ENCODE measurements at regions not wholly inside any gene's neighbourhood (a gene's known extent, or its start where the extent isn't known, plus 50 kb on each side); places are given as distances from the start of the nearest gene placed in this dataset.

- DNase-seq (ENCODE audit: low spot score): no peak
These were observed 454.3 kb downstream of the MATN1 start for GRCh38 chr1:30268923-30269666.

GRCh38 chr1:30267856-30268255 is 455.5 kb downstream of the MATN1 start:
- no peak for DNase-seq (ENCODE audit: low spot score)

GRCh38 chr1:30267046-30267445 is 456.3 kb downstream of the MATN1 start:
- no peak for DNase-seq (ENCODE audit: low spot score)

GRCh38 chr1:30265127-30266070 is 458.0 kb downstream of the MATN1 start:
- no peak for DNase-seq (ENCODE audit: low spot score)

GRCh38 chr1:30264672-30265025 is 458.7 kb downstream of the MATN1 start:
- DNase-seq (ENCODE audit: low spot score): no peak

GRCh38 chr1:30263888-30264671 is 459.3 kb downstream of the MATN1 start:
- DNase-seq (ENCODE audit: low spot score): no peak

- DNase-seq (ENCODE audit: low spot score): no peak
These were observed 460.0 kb downstream of the MATN1 start for GRCh38 chr1:30263405-30263804.

GRCh38 chr1:30262158-30262557 is 461.2 kb downstream of the MATN1 start:
- no peak for DNase-seq (ENCODE audit: low spot score)

GRCh38 chr1:30260318-30260717 is 463.1 kb downstream of the MATN1 start:
- DNase-seq (ENCODE audit: low spot score): no peak

GRCh38 chr1:30259631-30260030 is 463.8 kb downstream of the MATN1 start:
- DNase-seq (ENCODE audit: low spot score): no peak

GRCh38 chr1:30258876-30259275 is 464.5 kb downstream of the MATN1 start:
- no peak for DNase-seq (ENCODE audit: low spot score)

- no peak for DNase-seq (ENCODE audit: low spot score)
These were observed 464.9 kb downstream of the MATN1 start for GRCh38 chr1:30258471-30258870.

GRCh38 chr1:30257742-30258380 is 465.5 kb downstream of the MATN1 start:
- no peak for DNase-seq (ENCODE audit: low spot score)

- no peak for DNase-seq (ENCODE audit: low spot score)
These were observed 466.1 kb downstream of the MATN1 start for GRCh38 chr1:30257322-30257721.

GRCh38 chr1:30256911-30257310 is 466.5 kb downstream of the MATN1 start:
- no peak for DNase-seq (ENCODE audit: low spot score)

GRCh38 chr1:30255111-30255724 is 468.2 kb downstream of the MATN1 start:
- no peak for DNase-seq (ENCODE audit: low spot score)

GRCh38 chr1:30253807-30254440 is 469.5 kb downstream of the MATN1 start:
- DNase-seq (ENCODE audit: low spot score): no peak

- no peak for DNase-seq (ENCODE audit: low spot score)
These were observed 470.0 kb downstream of the MATN1 start for GRCh38 chr1:30253361-30253760.

GRCh38 chr1:30250984-30251850 is 472.2 kb downstream of the MATN1 start:
- no peak for DNase-seq (ENCODE audit: low spot score)
